ENCODE measurements at regions not wholly inside any gene's neighbourhood (a gene's known extent, or its start where the extent isn't known, plus 50 kb on each side); places are given as distances from the start of the nearest gene placed in this dataset.

- H3K36me3 ChIP-seq, result no peaks in the 10 kb centered on the region
- DNase-seq (ENCODE audit: low spot score in 2 of 2), result no peak
- no peaks in the 10 kb centered on the region for H3K4me1 ChIP-seq
- 54% methylated on average over 3 of the region's 3 CpGs for WGBS
- no peak overlapping the region for H3K4me3 ChIP-seq
- no peak overlapping the region for H3K27ac ChIP-seq
- peaks cover 8% of the 10 kb centered on the region for H3K9me3 ChIP-seq
- H3K27me3 ChIP-seq, result no peaks in the 10 kb centered on the region
- TF ChIP-seq POLR2AphosphoS5 (IDR thresholded peaks at IDR 0.05) (no peak), EP300 (IDR thresholded peaks at IDR 0.05) (no peak), POLR2A (IDR thresholded peaks at IDR 0.05) (no peak)
- TF ChIP-seq, protein P1, sequence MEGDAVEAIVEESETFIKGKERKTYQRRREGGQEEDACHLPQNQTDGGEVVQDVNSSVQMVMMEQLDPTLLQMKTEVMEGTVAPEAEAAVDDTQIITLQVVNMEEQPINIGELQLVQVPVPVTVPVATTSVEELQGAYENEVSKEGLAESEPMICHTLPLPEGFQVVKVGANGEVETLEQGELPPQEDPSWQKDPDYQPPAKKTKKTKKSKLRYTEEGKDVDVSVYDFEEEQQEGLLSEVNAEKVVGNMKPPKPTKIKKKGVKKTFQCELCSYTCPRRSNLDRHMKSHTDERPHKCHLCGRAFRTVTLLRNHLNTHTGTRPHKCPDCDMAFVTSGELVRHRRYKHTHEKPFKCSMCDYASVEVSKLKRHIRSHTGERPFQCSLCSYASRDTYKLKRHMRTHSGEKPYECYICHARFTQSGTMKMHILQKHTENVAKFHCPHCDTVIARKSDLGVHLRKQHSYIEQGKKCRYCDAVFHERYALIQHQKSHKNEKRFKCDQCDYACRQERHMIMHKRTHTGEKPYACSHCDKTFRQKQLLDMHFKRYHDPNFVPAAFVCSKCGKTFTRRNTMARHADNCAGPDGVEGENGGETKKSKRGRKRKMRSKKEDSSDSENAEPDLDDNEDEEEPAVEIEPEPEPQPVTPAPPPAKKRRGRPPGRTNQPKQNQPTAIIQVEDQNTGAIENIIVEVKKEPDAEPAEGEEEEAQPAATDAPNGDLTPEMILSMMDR (IDR thresholded peaks at IDR 0.05), result no peak
These were observed 852.0 kb downstream of the BCL11A start for GRCh38 chr2:59701271-59701994.

DNA sequence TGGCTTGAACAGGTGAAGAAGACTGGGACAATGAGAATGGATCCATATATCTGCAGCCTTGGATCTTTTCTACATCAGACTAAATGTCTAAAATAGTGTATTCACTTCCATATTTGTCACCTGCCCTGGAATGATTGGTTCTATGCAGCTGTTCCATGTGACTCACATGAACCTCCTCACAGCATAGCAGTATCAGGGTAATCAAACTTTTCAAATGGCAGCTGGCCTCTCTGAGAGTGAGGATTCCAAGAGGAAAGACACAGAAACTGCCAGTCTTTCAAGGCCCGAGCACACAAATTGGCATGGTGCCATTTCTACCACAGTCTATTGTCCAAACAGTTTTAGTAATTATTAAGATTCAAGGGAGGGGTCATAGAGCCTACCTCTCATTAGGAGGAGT, 859.3 kb downstream of the BCL11A start:
- 60% methylated on average over 1 of the region's 1 CpG for WGBS
- TF ChIP-seq, protein P1 (IDR thresholded peaks at IDR 0.05), result no peak
- TF ChIP-seq POLR2AphosphoS5 (IDR thresholded peaks at IDR 0.05) (no peak), POLR2A (IDR thresholded peaks at IDR 0.05) (no peak), EP300 (IDR thresholded peaks at IDR 0.05) (no peak)
- Histone ChIP-seq H3K27me3 (no peaks in the 10 kb centered on the region), H3K4me1 (no peaks in the 10 kb centered on the region), H3K36me3 (no peaks in the 10 kb centered on the region), H3K4me3 (no peak overlapping the region), H3K27ac (no peak overlapping the region), H3K9me3 (peaks cover 9% of the 10 kb centered on the region)
- DNase-seq (ENCODE audit: low spot score in 2 of 2), result no peak

DNA sequence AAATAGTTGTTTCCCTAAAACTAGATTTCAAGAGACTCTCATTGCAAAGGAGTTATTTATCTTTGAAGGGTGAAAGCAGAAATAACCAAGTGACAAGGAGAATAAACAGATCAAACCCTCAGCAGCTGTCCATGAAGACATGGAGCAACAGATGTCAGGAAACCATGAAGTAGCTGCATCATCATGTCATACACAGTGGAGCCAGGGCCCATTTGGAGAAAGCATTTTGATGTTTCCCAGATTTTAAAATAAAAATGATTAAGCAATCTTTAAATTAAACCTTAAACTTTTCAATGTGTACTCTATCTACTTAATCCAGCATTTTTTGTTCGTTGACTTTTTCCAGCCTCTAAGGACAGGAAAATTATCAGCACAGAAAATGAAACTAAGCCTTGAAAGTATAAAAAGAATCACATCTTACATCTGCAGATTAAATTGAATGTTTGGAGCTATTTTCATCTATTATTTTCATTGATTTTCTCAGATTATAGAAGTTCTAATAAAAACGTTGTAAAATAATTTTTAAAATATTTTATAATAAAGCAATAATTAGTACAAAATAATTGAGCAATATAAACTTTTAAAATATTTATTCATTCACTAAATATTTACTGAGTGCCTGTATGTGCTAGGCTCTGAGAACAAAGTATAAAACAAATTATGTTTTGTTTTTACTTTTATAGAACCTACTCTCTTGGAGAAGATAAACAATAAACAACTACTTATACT, 860.1 kb downstream of the BCL11A start:
- H3K36me3 ChIP-seq, result no peaks in the 10 kb centered on the region
- WGBS, result 51% methylated on average over 2 of the region's 2 CpGs

DNA sequence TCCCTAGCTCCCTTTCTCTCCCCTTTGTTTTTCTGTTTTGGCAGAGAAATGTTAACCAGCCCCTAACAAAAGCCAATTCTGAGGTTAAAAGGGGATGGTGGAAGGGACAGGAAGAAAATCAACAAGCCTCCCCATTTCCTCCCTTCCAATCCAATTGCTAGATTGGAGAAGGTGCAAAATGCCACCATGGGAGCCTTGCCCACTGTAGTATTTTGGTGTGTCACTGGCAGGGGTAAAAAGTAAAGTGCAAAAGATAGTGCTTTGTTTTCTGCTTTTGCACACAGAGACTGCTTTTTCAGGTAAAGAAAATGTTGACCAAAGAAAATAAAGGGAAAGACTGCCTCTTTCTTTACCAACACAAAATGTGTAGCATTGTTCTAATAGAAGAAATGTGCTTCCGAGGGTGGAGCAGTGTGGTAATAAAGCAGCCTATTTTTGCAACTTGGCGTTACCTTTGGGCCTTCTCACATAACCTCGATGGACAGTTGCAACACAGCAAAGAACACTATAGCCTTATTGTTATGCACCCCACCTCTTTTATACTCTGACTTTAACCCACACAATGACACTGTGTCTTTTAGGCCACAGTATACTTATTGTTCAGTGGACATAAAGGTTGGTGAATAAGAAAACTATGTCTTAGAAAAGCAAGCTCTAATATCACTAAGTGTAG, 861.8 kb downstream of the BCL11A start:
- TF ChIP-seq, protein P1 (IDR thresholded peaks at IDR 0.05), result no peak
- TF ChIP-seq POLR2A (IDR thresholded peaks at IDR 0.05), result no peak
- no peak for TF ChIP-seq EP300 (IDR thresholded peaks at IDR 0.05)
- no peak for TF ChIP-seq POLR2AphosphoS5 (IDR thresholded peaks at IDR 0.05)
- Histone ChIP-seq H3K9me3 (peaks cover 9% of the 10 kb centered on the region), H3K36me3 (no peaks in the 10 kb centered on the region), H3K27me3 (no peaks in the 10 kb centered on the region), H3K4me3 (no peak overlapping the region), H3K4me1 (no peaks in the 10 kb centered on the region), H3K27ac (peak overlapping the region; percentile 42)
- WGBS, result 63% methylated on average over 3 of the region's 3 CpGs
- DNase-seq (ENCODE audit: low spot score in 2 of 2), result no peak

More for the DNA sequence above, 860.1 kb downstream of the BCL11A start:
- no peaks in the 10 kb centered on the region for H3K27me3 ChIP-seq
- TF ChIP-seq POLR2A (IDR thresholded peaks at IDR 0.05) (no peak), POLR2AphosphoS5 (IDR thresholded peaks at IDR 0.05) (no peak), EP300 (IDR thresholded peaks at IDR 0.05) (no peak)
- TF ChIP-seq, protein P1 (IDR thresholded peaks at IDR 0.05), result no peak
- no peaks in the 10 kb centered on the region for H3K4me1 ChIP-seq
- H3K4me3 ChIP-seq, result no peak overlapping the region
- H3K9me3 ChIP-seq, result peaks cover 9% of the 10 kb centered on the region
- no peak overlapping the region for H3K27ac ChIP-seq
- DNase-seq (ENCODE audit: low spot score in 2 of 2), result no peak

GRCh38 chr2:59690849-59691248, 862.6 kb downstream of the BCL11A start:
- Histone ChIP-seq H3K27me3 (no peaks in the 10 kb centered on the region), H3K9me3 (peaks cover 9% of the 10 kb centered on the region), H3K36me3 (no peaks in the 10 kb centered on the region), H3K4me3 (no peak overlapping the region), H3K27ac (peak overlapping the region; percentile 42), H3K4me1 (no peaks in the 10 kb centered on the region)
- 93% methylated on average over 4 of the region's 4 CpGs for WGBS
- no peak for DNase-seq (ENCODE audit: low spot score in 2 of 2)
- TF ChIP-seq POLR2AphosphoS5 (IDR thresholded peaks at IDR 0.05), result no peak
- no peak for TF ChIP-seq POLR2A (IDR thresholded peaks at IDR 0.05)
- no peak for TF ChIP-seq EP300 (IDR thresholded peaks at IDR 0.05)
- TF ChIP-seq, protein P1 (IDR thresholded peaks at IDR 0.05), result no peak
